Lung (tissue), 11 donors: ENCODE measurements at regions not wholly inside any gene's neighbourhood (a gene's known extent, or its start where the extent isn't known, plus 50 kb on each side); places are given as distances from the start of the nearest gene placed in this dataset.

Source experiments
- ATAC-seq: fragments of 200-7000 bp; cut with Tn5 transposase; one replicate; pipeline ENCODE4 v1.9.1; 2020; ENCODE audit warnings: moderate number of reproducible peaks; ENCODE audit not compliant: insufficient read depth, low FRiP score
- DNase-seq, 3 donors: peaks; one replicate each; pipeline ENCODE4 v3.0.0-alpha.2; 2013 to 2017
- H3K27ac ChIP-seq, 2 donors: one replicate each; pipeline ENCODE4 v1.5.1; 2013; ENCODE audit warnings: mild to moderate bottlenecking in 2 of 2, moderate library complexity in 2 of 2, control low read depth in 1 of 2, inconsistent platforms in 1 of 2, low read depth in 1 of 2, low read length in 1 of 2
- H3K27me3 ChIP-seq, 3 donors: one replicate each; pipeline ENCODE4 v1.5.1; 2013; ENCODE audit warnings: low read length in 2 of 3; ENCODE audit not compliant: control insufficient read depth in 3 of 3, insufficient read depth in 3 of 3
- H3K36me3 ChIP-seq, 4 donors: one replicate each; pipeline ENCODE4 v1.5.1; 2013; ENCODE audit warnings: low read length in 4 of 4, mild to moderate bottlenecking in 1 of 4, moderate library complexity in 1 of 4; ENCODE audit not compliant: control insufficient read depth in 4 of 4, insufficient read depth in 4 of 4
- H3K4me1 ChIP-seq, 5 donors: one replicate each; pipeline ENCODE4 v1.5.1; 2013; ENCODE audit warnings: low read length in 5 of 5, mild to moderate bottlenecking in 2 of 5, moderate library complexity in 1 of 5; ENCODE audit not compliant: control insufficient read depth in 5 of 5, insufficient read depth in 5 of 5
- H3K4me3 ChIP-seq: one replicate; pipeline ENCODE4 v1.5.1; 2013; ENCODE audit warnings: mild to moderate bottlenecking, control low read depth, moderate library complexity
- H3K9ac ChIP-seq, 2 donors: one replicate each; pipeline ENCODE4 v1.5.1; 2013; ENCODE audit warnings: low read length in 2 of 2, control low read depth in 1 of 2; ENCODE audit not compliant: insufficient read depth in 1 of 2
- H3K9me3 ChIP-seq, 4 donors: one replicate each; pipeline ENCODE4 v1.5.1; 2013; ENCODE audit warnings: low read length in 3 of 4, mild to moderate bottlenecking in 1 of 4, moderate library complexity in 1 of 4; ENCODE audit not compliant: control insufficient read depth in 4 of 4, insufficient read depth in 3 of 4
- CTCF ChIP-seq: IDR thresholded peaks from 2 replicates; pipeline ENCODE4 v1.5.1; 2012; ENCODE audit warnings: mild to moderate bottlenecking; ENCODE audit errors: control extremely low read depth, extremely low read depth
- WGBS, 2 donors: extraction: QIAGEN DNeasy Blood & Tissue Kit; methylation state at CpG; one replicate each; pipeline ENCODE4 v1.1.7; 2013; 5-methylcytosine and 5-hydroxymethylcytosine counted together
- donor health status: control.
- donor health status: control.
- donor health status: Bipolar disorder and iron deficiency.
- donor health status: healthy.
- donor health status: DM: yes; HTN: yes; CAD: no.

- 90 to 93% methylated on average over 9 of the region's 9 CpGs for WGBS, 2 donors
- TF ChIP-seq CTCF: no peak
- H3K36me3 ChIP-seq: no peaks in the 10 kb centered on the region
- no peak overlapping the region for H3K9ac ChIP-seq
- no peak for ATAC-seq
- no peak for DNase-seq
- H3K27ac ChIP-seq: no peak overlapping the region
- peaks cover 0 to 11% (median 1%) of the 10 kb centered on the region in 5 donors for H3K4me1 ChIP-seq
- H3K27me3 ChIP-seq: no peaks in the 10 kb centered on the region
- no peaks in the 10 kb centered on the region for H3K9me3 ChIP-seq
- H3K4me3 ChIP-seq: no peak overlapping the region
These were observed 77.9 kb upstream of the OR5AK2 start for GRCh38 chr11:56910785-56911184.

- peak; percentile 51 to 71 (median 64) for DNase-seq
- H3K36me3 ChIP-seq: no peaks in the 10 kb centered on the region
- no peak for TF ChIP-seq CTCF
- H3K4me1 ChIP-seq: peaks cover 0 to 11% (median 0%) of the 10 kb centered on the region in 5 donors
- H3K27me3 ChIP-seq: no peaks in the 10 kb centered on the region
- no peak overlapping the region for H3K9ac ChIP-seq
- no peak for ATAC-seq
- H3K9me3 ChIP-seq: no peaks in the 10 kb centered on the region
- WGBS, 2 donors: 75 to 86% methylated on average over 10 of the region's 10 CpGs
- H3K27ac ChIP-seq: no peak overlapping the region
- no peak overlapping the region for H3K4me3 ChIP-seq
These were observed 78.5 kb upstream of the OR5AK2 start for GRCh38 chr11:56910046-56910773.

- no peak for ATAC-seq
- Histone ChIP-seq H3K4me1 (peaks cover 0 to 11% (median 0%) of the 10 kb centered on the region in 5 donors), H3K4me3 (no peak overlapping the region), H3K27ac (no peak overlapping the region), H3K9ac (no peak overlapping the region), H3K9me3 (no peaks in the 10 kb centered on the region), H3K36me3 (no peaks in the 10 kb centered on the region), H3K27me3 (no peaks in the 10 kb centered on the region)
- TF ChIP-seq CTCF: no peak
- WGBS, 2 donors: 92 to 98% methylated on average over 1 of the region's 1 CpG
- no peak for DNase-seq
These were observed 79.2 kb upstream of the OR5AK2 start for GRCh38 chr11:56909563-56909962.

GRCh38 chr11:56909080-56909479 lies 79.6 kb upstream of the OR5AK2 start:
- DNase-seq: no peak
- no peaks in the 10 kb centered on the region for H3K36me3 ChIP-seq
- no peak overlapping the region for H3K4me3 ChIP-seq
- TF ChIP-seq CTCF: no peak
- 81 to 82% methylated on average over 4 of the region's 4 CpGs for WGBS, 2 donors
- ATAC-seq: no peak
- peaks cover 0 to 11% (median 0%) of the 10 kb centered on the region in 5 donors for H3K4me1 ChIP-seq
- H3K27me3 ChIP-seq: no peaks in the 10 kb centered on the region
- H3K9ac ChIP-seq: no peak overlapping the region
- H3K27ac ChIP-seq: no peak overlapping the region
- H3K9me3 ChIP-seq: no peaks in the 10 kb centered on the region
